ENCODE measurements at regions not wholly inside any gene's neighbourhood (a gene's known extent, or its start where the extent isn't known, plus 50 kb on each side); places are given as distances from the start of the nearest gene placed in this dataset.

GRCh38 chr3:178048768-178049167 is 487.5 kb upstream of the KCNMB2 start:
- no peak overlapping the region for H3K4me3 ChIP-seq (ENCODE audit: control insufficient read depth, low read depth, low read length)
- peak; percentile 18 for DNase-seq (ENCODE audit: low read depth)
- TF ChIP-seq CTCF (conservative IDR thresholded peaks at IDR 0.05; ENCODE audit: control insufficient read depth, insufficient read depth, low read depth, low read length), result no peak

GRCh38 chr3:178054471-178054870 is 481.8 kb upstream of the KCNMB2 start:
- DNase-seq (ENCODE audit: low read depth), result peak; percentile 21
- TF ChIP-seq CTCF (conservative IDR thresholded peaks at IDR 0.05; ENCODE audit: control insufficient read depth, insufficient read depth, low read depth, low read length), result no peak
- H3K4me3 ChIP-seq (ENCODE audit: control insufficient read depth, low read depth, low read length), result no peak overlapping the region

- TF ChIP-seq CTCF (conservative IDR thresholded peaks at IDR 0.05; ENCODE audit: control insufficient read depth, insufficient read depth, low read depth, low read length), result no peak
- DNase-seq (ENCODE audit: low read depth), result no peak
- no peak overlapping the region for H3K4me3 ChIP-seq (ENCODE audit: control insufficient read depth, low read depth, low read length)
Observed at GRCh38 chr3:178055939-178056338, 480.3 kb upstream of the KCNMB2 start.

DNA sequence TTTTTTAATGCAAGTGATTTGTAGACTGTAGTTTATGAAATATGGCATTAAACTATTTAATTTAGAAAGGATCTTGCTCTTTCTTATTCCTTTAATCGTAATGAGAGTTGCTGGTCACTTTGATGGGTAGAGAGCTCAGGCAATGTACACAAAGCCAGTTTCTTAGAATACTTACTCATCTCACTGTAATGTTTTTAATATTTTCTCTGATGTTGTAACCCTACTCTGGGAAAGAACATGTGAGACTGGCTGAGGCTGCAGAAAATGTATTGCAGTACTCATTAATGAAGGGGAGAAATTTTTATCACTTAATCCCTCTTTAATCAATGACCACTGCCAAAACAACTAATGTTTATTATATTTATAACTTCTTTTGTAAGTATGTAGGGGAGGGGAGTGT is 479.4 kb upstream of the KCNMB2 start:
- peak; percentile 37 for DNase-seq (ENCODE audit: low read depth)
- H3K4me3 ChIP-seq (ENCODE audit: control insufficient read depth, low read depth, low read length), result no peak overlapping the region
- no peak for TF ChIP-seq CTCF (conservative IDR thresholded peaks at IDR 0.05; ENCODE audit: control insufficient read depth, insufficient read depth, low read depth, low read length)

- TF ChIP-seq CTCF (conservative IDR thresholded peaks at IDR 0.05; ENCODE audit: control insufficient read depth, insufficient read depth, low read depth, low read length), result no peak
- H3K4me3 ChIP-seq (ENCODE audit: control insufficient read depth, low read depth, low read length), result no peak overlapping the region
- DNase-seq (ENCODE audit: low read depth), result no peak
Observed at GRCh38 chr3:178058629-178059028, 477.6 kb upstream of the KCNMB2 start.

DNA sequence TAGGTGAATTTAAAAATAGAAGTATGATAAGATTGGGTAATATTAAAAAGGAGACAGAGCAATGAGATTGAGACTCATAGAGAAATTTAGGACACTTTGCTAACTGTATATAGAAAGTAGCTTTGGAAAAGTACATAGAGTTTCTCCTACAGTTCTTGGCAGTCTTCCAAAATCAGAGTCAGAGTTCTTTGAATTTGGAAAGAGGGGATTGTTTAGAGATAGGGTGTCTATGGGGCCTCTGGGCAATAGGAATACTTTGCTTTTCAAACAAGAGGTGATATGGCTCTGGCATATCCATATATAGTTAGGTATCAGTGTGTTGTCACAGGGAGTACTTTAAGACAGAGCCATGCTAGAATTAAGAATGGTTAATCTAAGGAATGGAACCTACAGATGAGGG is 477.1 kb upstream of the KCNMB2 start:
- DNase-seq (ENCODE audit: low read depth), result peak; percentile 41
- no peak overlapping the region for H3K4me3 ChIP-seq (ENCODE audit: control insufficient read depth, low read depth, low read length)
- TF ChIP-seq CTCF (conservative IDR thresholded peaks at IDR 0.05; ENCODE audit: control insufficient read depth, insufficient read depth, low read depth, low read length), result no peak

GRCh38 chr3:178059836-178060235 is 476.4 kb upstream of the KCNMB2 start:
- TF ChIP-seq CTCF (conservative IDR thresholded peaks at IDR 0.05; ENCODE audit: control insufficient read depth, insufficient read depth, low read depth, low read length), result no peak
- DNase-seq (ENCODE audit: low read depth), result peak; percentile 14
- H3K4me3 ChIP-seq (ENCODE audit: control insufficient read depth, low read depth, low read length), result no peak overlapping the region
